ENCODE measurements at regions not wholly inside any gene's neighbourhood (a gene's known extent, or its start where the extent isn't known, plus 50 kb on each side); places are given as distances from the start of the nearest gene placed in this dataset.

GRCh38 chr1:71276466-71276865, 195.6 kb upstream of the ZRANB2 start:
- Histone ChIP-seq H3K4me1 (no peaks in the 10 kb centered on the region), H3K36me3 (no peaks in the 10 kb centered on the region), H3K9me3 (no peaks in the 10 kb centered on the region), H3K27me3 (no peaks in the 10 kb centered on the region), H3K4me3 (no peak overlapping the region), H3K27ac (no peak overlapping the region)
- intact Hi-C loops (cut with DNase I) = no loop called here
- ATAC-seq = no peak
- TF ChIP-seq, protein P1, sequence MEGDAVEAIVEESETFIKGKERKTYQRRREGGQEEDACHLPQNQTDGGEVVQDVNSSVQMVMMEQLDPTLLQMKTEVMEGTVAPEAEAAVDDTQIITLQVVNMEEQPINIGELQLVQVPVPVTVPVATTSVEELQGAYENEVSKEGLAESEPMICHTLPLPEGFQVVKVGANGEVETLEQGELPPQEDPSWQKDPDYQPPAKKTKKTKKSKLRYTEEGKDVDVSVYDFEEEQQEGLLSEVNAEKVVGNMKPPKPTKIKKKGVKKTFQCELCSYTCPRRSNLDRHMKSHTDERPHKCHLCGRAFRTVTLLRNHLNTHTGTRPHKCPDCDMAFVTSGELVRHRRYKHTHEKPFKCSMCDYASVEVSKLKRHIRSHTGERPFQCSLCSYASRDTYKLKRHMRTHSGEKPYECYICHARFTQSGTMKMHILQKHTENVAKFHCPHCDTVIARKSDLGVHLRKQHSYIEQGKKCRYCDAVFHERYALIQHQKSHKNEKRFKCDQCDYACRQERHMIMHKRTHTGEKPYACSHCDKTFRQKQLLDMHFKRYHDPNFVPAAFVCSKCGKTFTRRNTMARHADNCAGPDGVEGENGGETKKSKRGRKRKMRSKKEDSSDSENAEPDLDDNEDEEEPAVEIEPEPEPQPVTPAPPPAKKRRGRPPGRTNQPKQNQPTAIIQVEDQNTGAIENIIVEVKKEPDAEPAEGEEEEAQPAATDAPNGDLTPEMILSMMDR (IDR thresholded peaks at IDR 0.05) = no peak
- no peak for DNase-seq

GRCh38 chr1:71273334-71273733, 192.5 kb upstream of the ZRANB2 start:
- TF ChIP-seq, protein P1 (IDR thresholded peaks at IDR 0.05) = no peak
- H3K9me3 ChIP-seq = no peaks in the 10 kb centered on the region
- intact Hi-C loops (cut with DNase I) = no loop called here
- no peaks in the 10 kb centered on the region for H3K36me3 ChIP-seq
- H3K4me3 ChIP-seq = no peak overlapping the region
- H3K4me1 ChIP-seq = no peaks in the 10 kb centered on the region
- no peaks in the 10 kb centered on the region for H3K27me3 ChIP-seq
- ATAC-seq = no peak
- no peak for DNase-seq
- no peak overlapping the region for H3K27ac ChIP-seq

GRCh38 chr1:71270394-71270915, 189.6 kb upstream of the ZRANB2 start:
- DNase-seq = no peak
- no peak overlapping the region for H3K27ac ChIP-seq
- no peaks in the 10 kb centered on the region for H3K4me1 ChIP-seq
- no peak for ATAC-seq
- H3K9me3 ChIP-seq = no peaks in the 10 kb centered on the region
- intact Hi-C loops (cut with DNase I) = no loop called here
- TF ChIP-seq, protein P1 (IDR thresholded peaks at IDR 0.05) = no peak
- H3K27me3 ChIP-seq = no peaks in the 10 kb centered on the region
- H3K4me3 ChIP-seq = no peak overlapping the region
- H3K36me3 ChIP-seq = no peaks in the 10 kb centered on the region

GRCh38 chr1:71269818-71270217, 189.0 kb upstream of the ZRANB2 start:
- Histone ChIP-seq H3K4me1 (no peaks in the 10 kb centered on the region), H3K36me3 (no peaks in the 10 kb centered on the region), H3K4me3 (no peak overlapping the region), H3K9me3 (no peaks in the 10 kb centered on the region), H3K27me3 (no peaks in the 10 kb centered on the region), H3K27ac (no peak overlapping the region)
- intact Hi-C loops (cut with DNase I) = no loop called here
- ATAC-seq = no peak
- DNase-seq = no peak
- TF ChIP-seq, protein P1 (IDR thresholded peaks at IDR 0.05) = no peak

GRCh38 chr1:71269179-71269578, 188.3 kb upstream of the ZRANB2 start:
- TF ChIP-seq, protein P1 (IDR thresholded peaks at IDR 0.05) = no peak
- no peaks in the 10 kb centered on the region for H3K27me3 ChIP-seq
- DNase-seq (no peak), ATAC-seq (no peak)
- H3K36me3 ChIP-seq = no peaks in the 10 kb centered on the region
- H3K27ac ChIP-seq = no peak overlapping the region
- no peak overlapping the region for H3K4me3 ChIP-seq
- intact Hi-C loops (cut with DNase I) = no loop called here
- H3K4me1 ChIP-seq = no peaks in the 10 kb centered on the region
- no peaks in the 10 kb centered on the region for H3K9me3 ChIP-seq

- intact Hi-C loops (cut with DNase I) = no loop called here
- Histone ChIP-seq H3K27ac (no peak overlapping the region), H3K36me3 (no peaks in the 10 kb centered on the region), H3K4me1 (no peaks in the 10 kb centered on the region), H3K4me3 (no peak overlapping the region), H3K9me3 (no peaks in the 10 kb centered on the region), H3K27me3 (no peaks in the 10 kb centered on the region)
- DNase-seq (no peak), ATAC-seq (no peak)
- TF ChIP-seq, protein P1 (IDR thresholded peaks at IDR 0.05) = no peak
These were observed 186.4 kb upstream of the ZRANB2 start for GRCh38 chr1:71267220-71267619.
